GM12875 (cell line): ENCODE measurements at regions not wholly inside any gene's neighbourhood (a gene's known extent, or its start where the extent isn't known, plus 50 kb on each side); places are given as distances from the start of the nearest gene placed in this dataset.
"Not testable (repeated sequence)": the region's sequence is repeated elsewhere in the genome, so short reads cannot be mapped to it uniquely, and the experiment has no call there.

ENCODE experiments used
- H3K4me3 ChIP-seq: one replicate; pipeline ENCODE4 v1.5.1; 2011; ENCODE audit warnings: low read depth, low read length, control low read depth
- TF ChIP-seq, protein P1 (sequence below): IDR thresholded peaks from 2 replicates; pipeline ENCODE4 v1.5.1; 2011; ENCODE audit warnings: low read depth, mild to moderate bottlenecking, control low read depth, inconsistent platforms, low read length, moderate library complexity, borderline replicate concordance; ENCODE audit not compliant: insufficient read depth

GRCh38 chr2:8597094-8597493, 84.8 kb upstream of the ID2 start:
- TF ChIP-seq, protein P1, sequence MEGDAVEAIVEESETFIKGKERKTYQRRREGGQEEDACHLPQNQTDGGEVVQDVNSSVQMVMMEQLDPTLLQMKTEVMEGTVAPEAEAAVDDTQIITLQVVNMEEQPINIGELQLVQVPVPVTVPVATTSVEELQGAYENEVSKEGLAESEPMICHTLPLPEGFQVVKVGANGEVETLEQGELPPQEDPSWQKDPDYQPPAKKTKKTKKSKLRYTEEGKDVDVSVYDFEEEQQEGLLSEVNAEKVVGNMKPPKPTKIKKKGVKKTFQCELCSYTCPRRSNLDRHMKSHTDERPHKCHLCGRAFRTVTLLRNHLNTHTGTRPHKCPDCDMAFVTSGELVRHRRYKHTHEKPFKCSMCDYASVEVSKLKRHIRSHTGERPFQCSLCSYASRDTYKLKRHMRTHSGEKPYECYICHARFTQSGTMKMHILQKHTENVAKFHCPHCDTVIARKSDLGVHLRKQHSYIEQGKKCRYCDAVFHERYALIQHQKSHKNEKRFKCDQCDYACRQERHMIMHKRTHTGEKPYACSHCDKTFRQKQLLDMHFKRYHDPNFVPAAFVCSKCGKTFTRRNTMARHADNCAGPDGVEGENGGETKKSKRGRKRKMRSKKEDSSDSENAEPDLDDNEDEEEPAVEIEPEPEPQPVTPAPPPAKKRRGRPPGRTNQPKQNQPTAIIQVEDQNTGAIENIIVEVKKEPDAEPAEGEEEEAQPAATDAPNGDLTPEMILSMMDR = no peak

GRCh38 chr2:8597559-8598225, 84.2 kb upstream of the ID2 start:
- TF ChIP-seq, protein P1 = no peak
- H3K4me3 ChIP-seq = no peak overlapping the region

More at GRCh38 chr2:8597094-8597493, 84.8 kb upstream of the ID2 start:
- no peak overlapping the region for H3K4me3 ChIP-seq

DNA sequence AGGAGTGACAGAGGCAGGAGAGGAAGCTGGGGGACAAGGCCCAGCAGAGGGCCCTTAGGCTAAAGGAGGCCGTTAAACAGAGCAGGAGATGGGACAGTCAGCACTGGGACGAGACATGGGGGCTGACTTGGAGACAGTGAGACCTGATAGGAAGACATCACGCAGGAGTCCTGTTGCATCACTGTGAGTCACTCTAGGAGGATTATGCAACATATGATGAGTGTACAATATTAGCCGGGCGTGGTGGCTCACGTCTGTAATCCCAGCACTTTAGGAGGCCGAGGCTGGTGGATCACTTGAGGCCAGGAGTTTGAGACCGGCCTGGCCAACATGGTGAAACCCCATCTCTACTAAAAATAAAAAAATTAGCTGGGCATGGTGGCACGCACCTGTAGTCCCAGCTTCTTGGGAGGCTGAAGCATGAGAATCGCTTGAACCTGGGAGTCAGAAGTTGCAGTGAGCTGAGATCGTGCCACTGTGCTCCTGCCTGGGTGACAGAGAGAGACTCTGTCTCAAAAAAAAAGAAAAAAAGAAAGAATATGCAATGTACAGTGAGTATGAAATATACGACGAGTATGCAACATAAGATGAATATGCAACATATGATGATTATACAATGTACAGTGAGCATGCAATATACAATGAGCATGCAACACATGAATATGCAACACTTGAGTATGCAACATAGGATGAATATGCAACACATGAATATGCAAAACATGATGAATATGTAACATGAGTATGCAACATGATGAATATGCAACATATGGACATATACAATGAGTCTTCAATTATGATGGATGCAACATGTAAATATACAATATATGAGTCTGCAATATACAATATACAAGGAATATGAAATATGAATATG, 83.3 kb upstream of the ID2 start:
- no peak overlapping the region for H3K4me3 ChIP-seq
- TF ChIP-seq, protein P1 = no peak

DNA sequence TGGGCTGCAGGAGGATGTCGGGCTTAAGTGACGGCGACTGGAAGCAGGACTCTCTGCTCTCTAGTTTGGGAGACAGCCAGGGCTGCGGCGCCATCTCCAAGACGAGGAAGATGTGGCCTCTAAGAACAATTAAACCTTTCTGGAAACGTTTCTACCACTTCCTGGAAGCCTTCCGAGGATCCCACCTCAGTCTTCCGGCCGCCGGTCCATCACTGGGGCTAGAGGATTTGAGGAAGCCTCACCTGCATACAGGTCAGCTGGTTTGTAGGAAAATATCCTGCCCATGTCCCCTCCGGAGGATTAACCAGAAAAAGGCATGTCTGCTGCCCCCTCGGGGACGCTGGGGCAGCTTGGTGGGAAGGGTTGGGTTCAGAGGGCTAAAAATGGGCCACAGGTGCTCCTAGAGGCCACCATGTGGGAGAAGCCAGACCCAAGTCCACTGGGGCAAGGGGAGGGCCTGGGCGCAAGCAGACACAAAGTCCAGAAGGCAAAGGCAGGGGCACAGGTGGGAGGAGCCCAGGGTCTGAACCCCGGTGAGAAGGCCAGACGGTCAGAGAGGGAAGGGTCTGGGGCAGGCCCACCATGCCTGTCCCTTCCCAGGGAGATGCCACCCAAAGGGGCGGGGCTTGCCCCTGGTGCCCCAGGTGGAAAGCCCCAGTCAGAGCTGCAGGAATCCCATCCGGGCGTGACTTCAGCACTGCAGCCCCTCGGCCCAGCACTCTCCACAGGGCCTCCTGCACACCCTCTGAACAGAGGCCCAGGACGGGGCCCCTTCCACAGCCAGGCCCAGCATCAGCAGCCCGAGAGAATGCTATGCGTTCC, 82.2 kb upstream of the ID2 start:
- TF ChIP-seq, protein P1 = no peak

DNA sequence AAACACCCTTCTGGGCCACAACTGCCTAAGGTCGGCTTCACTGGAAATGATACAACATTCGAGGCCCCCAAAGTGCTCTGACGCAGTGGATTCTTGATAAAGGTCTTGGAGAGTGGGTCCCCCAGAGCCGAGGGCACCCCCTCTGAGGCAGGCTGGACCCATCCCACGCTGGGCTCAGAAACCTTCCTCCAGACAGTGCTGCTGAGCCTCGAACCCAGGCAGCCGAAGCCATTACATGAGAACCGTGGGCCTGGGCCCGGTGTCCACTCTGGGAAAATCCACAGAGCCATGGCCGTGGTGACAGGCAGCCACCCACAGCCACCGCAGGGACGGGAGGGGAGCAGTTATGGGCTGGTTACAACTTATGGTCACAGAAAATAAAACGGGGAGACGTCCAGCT, 81.4 kb upstream of the ID2 start:
- H3K4me3 ChIP-seq = no peak overlapping the region
- TF ChIP-seq, protein P1 = no peak

More for the DNA sequence above, 82.2 kb upstream of the ID2 start:
- H3K4me3 ChIP-seq = no peak overlapping the region

- no peak overlapping the region for H3K4me3 ChIP-seq
- TF ChIP-seq, protein P1 = no peak
Measured at GRCh38 chr2:8602809-8603208, 79.0 kb upstream of the ID2 start.

DNA sequence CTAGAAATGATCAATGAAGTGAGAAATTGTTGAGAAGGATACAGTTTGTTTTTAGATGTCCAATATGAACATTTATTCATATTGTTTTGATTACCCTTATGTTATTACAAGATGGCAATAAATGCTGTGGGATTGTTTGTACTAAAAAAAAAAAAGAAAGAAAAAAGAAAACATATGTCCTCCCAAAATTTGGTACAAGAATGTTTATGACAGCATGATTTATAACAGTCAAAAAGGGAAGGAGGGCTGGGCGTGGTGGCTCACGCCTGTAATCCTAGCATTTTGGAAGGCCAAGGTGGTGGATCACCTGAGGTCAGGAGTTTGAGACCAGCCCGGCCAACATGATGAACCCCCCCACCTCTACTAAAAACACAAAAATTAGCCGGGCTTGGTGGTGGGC, 78.5 kb upstream of the ID2 start:
- not testable (repeated sequence) for H3K4me3 ChIP-seq
